ENCODE measurements at regions not wholly inside any gene's neighbourhood (a gene's known extent, or its start where the extent isn't known, plus 50 kb on each side); places are given as distances from the start of the nearest gene placed in this dataset.

GRCh38 chr6:40815731-40816130 is 223.3 kb downstream of the UNC5CL start:
- TF ChIP-seq GATA2 (IDR thresholded peaks at IDR 0.05; ENCODE audit: low read depth, low read length) = no peak
- no peak for TF ChIP-seq GATA3 (IDR thresholded peaks at IDR 0.05; ENCODE audit: low read depth, low read length)

All from SH-SY5Y (cell line).